ENCODE measurements at regions not wholly inside any gene's neighbourhood (a gene's known extent, or its start where the extent isn't known, plus 50 kb on each side); places are given as distances from the start of the nearest gene placed in this dataset.
"Not testable (repeated sequence)": the region's sequence is repeated elsewhere in the genome, so short reads cannot be mapped to it uniquely, and the experiment has no call there.

GRCh38 chr7:106499897-106500296 lies 161.1 kb downstream of the CCDC71L start:
- no peaks in the 10 kb centered on the region for H3K9me3 ChIP-seq (ENCODE audit: control insufficient read depth, low read length)
- H3K27ac ChIP-seq (ENCODE audit: low read depth, low read length, severe bottlenecking): no peak overlapping the region
- no peak overlapping the region for H3K4me3 ChIP-seq (ENCODE audit: extremely low read depth, insufficient read depth, low read length, poor library complexity, severe bottlenecking)
- H3K4me1 ChIP-seq (ENCODE audit: control insufficient read depth, insufficient read depth, low read length, poor library complexity, severe bottlenecking): no peaks in the 10 kb centered on the region
- H3K36me3 ChIP-seq (ENCODE audit: control insufficient read depth, insufficient read depth, low read length): no peaks in the 10 kb centered on the region
- WGBS, 2 experiments (ENCODE audit: insufficient coverage in 2 of 2): 90 to 92% methylated on average over 4 of the region's 4 CpGs

GRCh38 chr7:106498005-106498404 lies 163.0 kb downstream of the CCDC71L start:
- H3K36me3 ChIP-seq (ENCODE audit: control insufficient read depth, insufficient read depth, low read length); H3K27ac ChIP-seq (ENCODE audit: low read depth, low read length, severe bottlenecking); H3K4me1 ChIP-seq (ENCODE audit: control insufficient read depth, insufficient read depth, low read length, poor library complexity, severe bottlenecking); H3K4me3 ChIP-seq (ENCODE audit: extremely low read depth, insufficient read depth, low read length, poor library complexity, severe bottlenecking); H3K9me3 ChIP-seq (ENCODE audit: control insufficient read depth, low read length): not testable (repeated sequence)
- WGBS, 2 experiments (ENCODE audit: insufficient coverage in 2 of 2): no CpG with 5 or more reads among the region's 2 CpGs

- WGBS, 2 experiments (ENCODE audit: insufficient coverage in 2 of 2): 88 to 91% methylated on average over 7 to 8 of the region's 9 CpGs
- Histone ChIP-seq H3K4me3 (ENCODE audit: extremely low read depth, insufficient read depth, low read length, poor library complexity, severe bottlenecking) (no peak overlapping the region), H3K27ac (ENCODE audit: low read depth, low read length, severe bottlenecking) (no peak overlapping the region), H3K4me1 (ENCODE audit: control insufficient read depth, insufficient read depth, low read length, poor library complexity, severe bottlenecking) (no peaks in the 10 kb centered on the region), H3K9me3 (ENCODE audit: control insufficient read depth, low read length) (no peaks in the 10 kb centered on the region), H3K36me3 (ENCODE audit: control insufficient read depth, insufficient read depth, low read length) (no peaks in the 10 kb centered on the region)
Observed at GRCh38 chr7:106493041-106493731, 167.8 kb downstream of the CCDC71L start.

GRCh38 chr7:106488465-106488864 lies 172.5 kb downstream of the CCDC71L start:
- no peak overlapping the region for H3K27ac ChIP-seq (ENCODE audit: low read depth, low read length, severe bottlenecking)
- H3K4me3 ChIP-seq (ENCODE audit: extremely low read depth, insufficient read depth, low read length, poor library complexity, severe bottlenecking): no peak overlapping the region
- no peaks in the 10 kb centered on the region for H3K9me3 ChIP-seq (ENCODE audit: control insufficient read depth, low read length)
- WGBS, 2 experiments (ENCODE audit: insufficient coverage in 2 of 2): 88% methylated on average over 4 to 5 of the region's 5 CpGs
- H3K4me1 ChIP-seq (ENCODE audit: control insufficient read depth, insufficient read depth, low read length, poor library complexity, severe bottlenecking): no peaks in the 10 kb centered on the region
- no peaks in the 10 kb centered on the region for H3K36me3 ChIP-seq (ENCODE audit: control insufficient read depth, insufficient read depth, low read length)

- no peaks in the 10 kb centered on the region for H3K9me3 ChIP-seq (ENCODE audit: control insufficient read depth, low read length)
- no peak overlapping the region for H3K4me3 ChIP-seq (ENCODE audit: extremely low read depth, insufficient read depth, low read length, poor library complexity, severe bottlenecking)
- H3K36me3 ChIP-seq (ENCODE audit: control insufficient read depth, insufficient read depth, low read length): no peaks in the 10 kb centered on the region
- no peak overlapping the region for H3K27ac ChIP-seq (ENCODE audit: low read depth, low read length, severe bottlenecking)
- no peaks in the 10 kb centered on the region for H3K4me1 ChIP-seq (ENCODE audit: control insufficient read depth, insufficient read depth, low read length, poor library complexity, severe bottlenecking)
Observed at GRCh38 chr7:106487892-106488291, 173.1 kb downstream of the CCDC71L start.

GRCh38 chr7:106486331-106486730 lies 174.6 kb downstream of the CCDC71L start:
- no peaks in the 10 kb centered on the region for H3K9me3 ChIP-seq (ENCODE audit: control insufficient read depth, low read length)
- H3K4me3 ChIP-seq (ENCODE audit: extremely low read depth, insufficient read depth, low read length, poor library complexity, severe bottlenecking): no peak overlapping the region
- no peaks in the 10 kb centered on the region for H3K4me1 ChIP-seq (ENCODE audit: control insufficient read depth, insufficient read depth, low read length, poor library complexity, severe bottlenecking)
- 92 to 95% methylated on average over 2 to 3 of the region's 3 CpGs for WGBS, 2 experiments (ENCODE audit: insufficient coverage in 2 of 2)
- H3K27ac ChIP-seq (ENCODE audit: low read depth, low read length, severe bottlenecking): no peak overlapping the region
- H3K36me3 ChIP-seq (ENCODE audit: control insufficient read depth, insufficient read depth, low read length): no peaks in the 10 kb centered on the region

- H3K4me3 ChIP-seq (ENCODE audit: extremely low read depth, insufficient read depth, low read length, poor library complexity, severe bottlenecking): no peak overlapping the region
- WGBS, 2 experiments (ENCODE audit: insufficient coverage in 2 of 2): no CpG with 5 or more reads among the region's 1 CpG
- no peaks in the 10 kb centered on the region for H3K9me3 ChIP-seq (ENCODE audit: control insufficient read depth, low read length)
- no peak overlapping the region for H3K27ac ChIP-seq (ENCODE audit: low read depth, low read length, severe bottlenecking)
- H3K36me3 ChIP-seq (ENCODE audit: control insufficient read depth, insufficient read depth, low read length): no peaks in the 10 kb centered on the region
- H3K4me1 ChIP-seq (ENCODE audit: control insufficient read depth, insufficient read depth, low read length, poor library complexity, severe bottlenecking): no peaks in the 10 kb centered on the region
Observed at GRCh38 chr7:106485919-106486318, 175.0 kb downstream of the CCDC71L start.

GRCh38 chr7:106485031-106485551 lies 175.9 kb downstream of the CCDC71L start:
- no peaks in the 10 kb centered on the region for H3K9me3 ChIP-seq (ENCODE audit: control insufficient read depth, low read length)
- 89 to 90% methylated on average over 1 of the region's 1 CpG for WGBS, 2 experiments (ENCODE audit: insufficient coverage in 2 of 2)
- H3K27ac ChIP-seq (ENCODE audit: low read depth, low read length, severe bottlenecking): no peak overlapping the region

GRCh38 chr7:106484562-106484961 lies 176.4 kb downstream of the CCDC71L start:
- H3K27ac ChIP-seq (ENCODE audit: low read depth, low read length, severe bottlenecking): no peak overlapping the region
- no peaks in the 10 kb centered on the region for H3K9me3 ChIP-seq (ENCODE audit: control insufficient read depth, low read length)
- no peaks in the 10 kb centered on the region for H3K36me3 ChIP-seq (ENCODE audit: control insufficient read depth, insufficient read depth, low read length)
- H3K4me3 ChIP-seq (ENCODE audit: extremely low read depth, insufficient read depth, low read length, poor library complexity, severe bottlenecking): no peak overlapping the region
- WGBS, 2 experiments (ENCODE audit: insufficient coverage in 2 of 2): no CpG with 5 or more reads among the region's 1 CpG
- no peaks in the 10 kb centered on the region for H3K4me1 ChIP-seq (ENCODE audit: control insufficient read depth, insufficient read depth, low read length, poor library complexity, severe bottlenecking)

More at GRCh38 chr7:106485031-106485551, 175.9 kb downstream of the CCDC71L start:
- no peak overlapping the region for H3K4me3 ChIP-seq (ENCODE audit: extremely low read depth, insufficient read depth, low read length, poor library complexity, severe bottlenecking)
- no peaks in the 10 kb centered on the region for H3K4me1 ChIP-seq (ENCODE audit: control insufficient read depth, insufficient read depth, low read length, poor library complexity, severe bottlenecking)
- no peaks in the 10 kb centered on the region for H3K36me3 ChIP-seq (ENCODE audit: control insufficient read depth, insufficient read depth, low read length)

- WGBS, 2 experiments (ENCODE audit: insufficient coverage in 2 of 2): 78 to 87% methylated on average over 3 to 4 of the region's 4 CpGs
- Histone ChIP-seq H3K4me3 (ENCODE audit: extremely low read depth, insufficient read depth, low read length, poor library complexity, severe bottlenecking) (no peak overlapping the region), H3K9me3 (ENCODE audit: control insufficient read depth, low read length) (no peaks in the 10 kb centered on the region), H3K4me1 (ENCODE audit: control insufficient read depth, insufficient read depth, low read length, poor library complexity, severe bottlenecking) (no peaks in the 10 kb centered on the region), H3K27ac (ENCODE audit: low read depth, low read length, severe bottlenecking) (no peak overlapping the region), H3K36me3 (ENCODE audit: control insufficient read depth, insufficient read depth, low read length) (no peaks in the 10 kb centered on the region)
Observed at GRCh38 chr7:106482091-106482490, 178.9 kb downstream of the CCDC71L start.

GRCh38 chr7:106480616-106481031 lies 180.3 kb downstream of the CCDC71L start:
- Histone ChIP-seq H3K4me3 (ENCODE audit: extremely low read depth, insufficient read depth, low read length, poor library complexity, severe bottlenecking) (no peak overlapping the region), H3K9me3 (ENCODE audit: control insufficient read depth, low read length) (no peaks in the 10 kb centered on the region), H3K36me3 (ENCODE audit: control insufficient read depth, insufficient read depth, low read length) (no peaks in the 10 kb centered on the region), H3K4me1 (ENCODE audit: control insufficient read depth, insufficient read depth, low read length, poor library complexity, severe bottlenecking) (no peaks in the 10 kb centered on the region), H3K27ac (ENCODE audit: low read depth, low read length, severe bottlenecking) (no peak overlapping the region)
- 94% methylated on average over 2 of the region's 3 CpGs; no CpG with 5 or more reads in 1 of the 2 experiments for WGBS, 2 experiments (ENCODE audit: insufficient coverage in 2 of 2)

Data from mesodermal cell (in vitro differentiated cells).